HCT116 (cell line): ENCODE measurements at regions not wholly inside any gene's neighbourhood (a gene's known extent, or its start where the extent isn't known, plus 50 kb on each side); places are given as distances from the start of the nearest gene placed in this dataset.

Experiments used
- ATAC-seq: fragments of 200-7000 bp; cut with Tn5 transposase; 2 replicates; pipeline ENCODE4 v1.9.1; 2020; ENCODE audit warnings: mild to moderate bottlenecking, moderate library complexity
- BruUV-seq: library from RNA; stranded (reverse); fragments of 400-500 nt; replicated peaks from 2 replicates; lab custom pipeline; 2021; lab: Mats Ljungman, UMichigan
- CTCF ChIA-PET: fragments of 300-600 bp; sonication (Branson Sonifier 250); formaldehyde crosslinking; loops from one replicate; lab custom pipeline; 2021; ENCODE audit warnings: antibody characterized with exemption; lab: Charles Lee
- POLR2A ChIA-PET: fragments of 300-600, 350-600 bp; sonication (Branson Sonifier 250); formaldehyde crosslinking; loops from one replicate; lab custom pipeline; 2021; ENCODE audit warnings: antibody characterized with exemption; lab: Charles Lee
- RAD21 ChIA-PET, 2 experiments: fragments of 300-600 bp; sonication (Branson Sonifier 250); formaldehyde crosslinking; loops; one replicate each; lab custom pipeline; 2023; ENCODE audit warnings: low total read pairs in 2 of 2; ENCODE audit not compliant: uncharacterized antibody in 2 of 2, unreplicated experiment in 2 of 2, low non-redundant PET in 1 of 2; lab: Charles Lee
- DNase-seq: peaks from one replicate; pipeline ENCODE4 v3.0.0-alpha.2; 2010; ENCODE audit warnings: low read depth, low spot score
- H2AFZ ChIP-seq: fragments of 200-600 bp; shearing (Covaris generic), sonication (generic); 2 replicates; pipeline ENCODE4 v1.6.1; 2017; ENCODE audit warnings: low read depth, mixed run types, mixed read lengths, antibody characterized with exemption, low read length; ENCODE audit not compliant: poor library complexity, severe bottlenecking
- H3K27ac ChIP-seq: 2 replicates; pipeline ENCODE4 v1.5.1; 2012; ENCODE audit warnings: low read depth, low read length
- H3K27me3 ChIP-seq: fragments of 200-600 bp; sonication (generic); 2 replicates; pipeline ENCODE4 v1.6.1; 2016; ENCODE audit warnings: mixed run types, low read length, mixed read lengths; ENCODE audit not compliant: insufficient read depth
- H3K36me3 ChIP-seq, 2 experiments: fragments of 200-500 bp in 1 of 2; fragments of 200-600 bp in 1 of 2; sonication (Bioruptor generic) in 1 of 2; sonication (generic) in 1 of 2; 2 replicates each; pipeline versions ENCODE4 v1.5.1 to v1.6.1; 2014 to 2016; ENCODE audit warnings: low read length in 2 of 2, inconsistent platforms in 1 of 2, mixed read lengths in 1 of 2, mixed run types in 1 of 2; ENCODE audit not compliant: insufficient read depth in 2 of 2, control insufficient read depth in 1 of 2
- H3K4me1 ChIP-seq, 2 experiments: fragments of 200-600 bp in 1 of 2; sonication (generic) in 1 of 2; 2 replicates each; pipeline versions ENCODE4 v1.5.1 to v1.6.1; 2012 to 2017; ENCODE audit warnings: low read length in 2 of 2, inconsistent platforms in 1 of 2, mild to moderate bottlenecking in 1 of 2, mixed read lengths in 1 of 2, mixed run types in 1 of 2, moderate library complexity in 1 of 2; ENCODE audit not compliant: insufficient read depth in 2 of 2, control insufficient read depth in 1 of 2
- H3K4me2 ChIP-seq: fragments of 200-600 bp; sonication (generic); 2 replicates; pipeline ENCODE4 v1.6.1; 2017; ENCODE audit warnings: mixed run types, low read length, mixed read lengths
- H3K4me3 ChIP-seq, 2 experiments: fragments of 200-600 bp in 1 of 2; sonication (generic) in 1 of 2; replicated peaks in 1 of 2; 2 replicates each; pipeline ENCODE4 v1.5.1; 2011 to 2016; ENCODE audit warnings: low read length in 2 of 2, control low read depth in 1 of 2, low read depth in 1 of 2, mild to moderate bottlenecking in 1 of 2, mixed read lengths in 1 of 2, mixed run types in 1 of 2
- H3K79me2 ChIP-seq: fragments of 200-600 bp; sonication (generic); 2 replicates; pipeline ENCODE4 v1.6.1; 2017; ENCODE audit warnings: mild to moderate bottlenecking, mixed run types, low read length, moderate library complexity, mixed read lengths; ENCODE audit not compliant: insufficient read depth
- H3K9ac ChIP-seq: fragments of 200-600 bp; sonication (generic); 2 replicates; pipeline ENCODE4 v1.6.1; 2016; ENCODE audit warnings: low read length, mixed read lengths
- H3K9me2 ChIP-seq: fragments of 200-600 bp; sonication (generic), shearing (Covaris generic); 2 replicates; pipeline ENCODE4 v1.6.1; 2017; ENCODE audit warnings: mixed run types, mild to moderate bottlenecking, moderate library complexity; ENCODE audit not compliant: insufficient read depth
- H3K9me3 ChIP-seq, 2 experiments: fragments of 200-500 bp in 1 of 2; fragments of 200-600 bp in 1 of 2; sonication (Bioruptor generic) in 1 of 2; sonication (generic) in 1 of 2; 2 replicates each; pipeline ENCODE4 v1.6.1; 2014 to 2017; ENCODE audit warnings: low read length in 2 of 2, mixed read lengths in 2 of 2, inconsistent platforms in 1 of 2, low read depth in 1 of 2, mild to moderate bottlenecking in 1 of 2, mixed run types in 1 of 2, moderate library complexity in 1 of 2; ENCODE audit not compliant: control insufficient read depth in 1 of 2, insufficient read depth in 1 of 2
- H4K20me1 ChIP-seq: fragments of 200-600 bp; sonication (generic), shearing (Covaris generic); 2 replicates; pipeline ENCODE4 v1.6.1; 2017; ENCODE audit warnings: mixed run types, mild to moderate bottlenecking, moderate library complexity; ENCODE audit not compliant: insufficient read depth
- CBX3 ChIP-seq: IDR thresholded peaks from 2 replicates; pipeline ENCODE4 v1.6.1; 2012; ENCODE audit warnings: low read depth
- CTCF ChIP-seq, 3 experiments: fragments of 200-600 bp in 1 of 3; sonication (generic) in 1 of 3; IDR thresholded peaks in 2 of 3; conservative IDR thresholded peaks in 1 of 3; 2 replicates each; pipeline ENCODE4 v1.5.1; 2012 to 2017; ENCODE audit warnings: low read depth in 2 of 3, low read length in 2 of 3, antibody characterized with exemption in 1 of 3, borderline replicate concordance in 1 of 3, control low read depth in 1 of 3, mild to moderate bottlenecking in 1 of 3, mixed read lengths in 1 of 3, mixed run types in 1 of 3, moderate library complexity in 1 of 3; ENCODE audit not compliant: insufficient read depth in 1 of 3
- EGR1 ChIP-seq: IDR thresholded peaks from 2 replicates; pipeline ENCODE4 v1.6.1; 2012; ENCODE audit warnings: low read depth
- EZH2 ChIP-seq: fragments of 200-600 bp; sonication (generic); IDR thresholded peaks from 2 replicates; pipeline ENCODE4 v1.6.1; 2017; ENCODE audit warnings: antibody characterized with exemption, mixed run types
- EZH2phosphoT487 ChIP-seq: fragments of 200-600 bp; IDR thresholded peaks from 2 replicates; pipeline ENCODE4 v1.6.1; 2018; ENCODE audit warnings: antibody characterized with exemption, borderline replicate concordance
- FOSL1 ChIP-seq: IDR thresholded peaks from 2 replicates; pipeline ENCODE4 v1.6.1; 2012; ENCODE audit warnings: low read depth
- JUND ChIP-seq: IDR thresholded peaks from 2 replicates; pipeline ENCODE4 v1.6.1; 2012
- MAX ChIP-seq: IDR thresholded peaks from 2 replicates; pipeline ENCODE4 v1.6.1; 2012
- POLR2A ChIP-seq: IDR thresholded peaks from 2 replicates; pipeline ENCODE4 v1.7.0; 2011; ENCODE audit warnings: borderline replicate concordance; ENCODE audit not compliant: insufficient read depth, insufficient read length; ENCODE audit errors: extremely low read depth
- POLR2AphosphoS5 ChIP-seq: IDR thresholded peaks from 2 replicates; pipeline ENCODE4 v1.6.1; 2011; ENCODE audit warnings: mild to moderate bottlenecking, low read depth, low read length, moderate library complexity
- RAD21 ChIP-seq: IDR thresholded peaks from 2 replicates; pipeline ENCODE4 v1.6.1; 2012; ENCODE audit warnings: low read depth, mild to moderate bottlenecking
- REST ChIP-seq: IDR thresholded peaks from 2 replicates; pipeline ENCODE4 v1.6.1; 2012; ENCODE audit warnings: low read depth
- SIN3A ChIP-seq: IDR thresholded peaks from 2 replicates; pipeline ENCODE4 v1.6.1; 2012; ENCODE audit warnings: low read depth
- SRF ChIP-seq: IDR thresholded peaks from 2 replicates; pipeline ENCODE4 v1.6.1; 2012; ENCODE audit warnings: low read depth
- TCF7L2 ChIP-seq: IDR thresholded peaks from 2 replicates; pipeline ENCODE4 v1.7.0; 2011; ENCODE audit warnings: borderline replicate concordance, inconsistent platforms; ENCODE audit not compliant: insufficient read depth, insufficient read length; ENCODE audit errors: extremely low read depth
- YY1 ChIP-seq: IDR thresholded peaks from 2 replicates; pipeline ENCODE4 v1.6.1; 2011; ENCODE audit warnings: low read length, low read depth, moderate library complexity, mild to moderate bottlenecking; ENCODE audit not compliant: insufficient replicate concordance; ENCODE audit errors: extremely low read depth
- ZNF274 ChIP-seq: fragments of 200-500 bp; sonication (Bioruptor generic); IDR thresholded peaks from 2 replicates; pipeline ENCODE4 v1.6.1; 2014; ENCODE audit warnings: mild to moderate bottlenecking, low read depth, low read length, inconsistent platforms
- intact Hi-C: fragments of 100-400 bp; cut with micrococcal nuclease; formaldehyde crosslinking; loops from 2 replicates; pipeline ENCODE4 v1.10.0; 2022

GRCh38 chr6:88536071-88536625 lies 370.0 kb upstream of the CNR1 start:
- Histone ChIP-seq H4K20me1 (no peaks in the 10 kb centered on the region), H3K4me2 (no peak overlapping the region), H3K27me3 (peaks cover 66% of the 10 kb centered on the region), H2AFZ (no peak overlapping the region), H3K79me2 (no peaks in the 10 kb centered on the region), H3K9me3 (no peaks in the 10 kb centered on the region), H3K4me3 (no peak overlapping the region), H3K27ac (no peak overlapping the region), H3K36me3 (no peaks in the 10 kb centered on the region), H3K9me2 (no peaks in the 10 kb centered on the region), H3K9ac (no peak overlapping the region), H3K4me1 (no peaks in the 10 kb centered on the region)
- no peak for TF ChIP-seq YY1
- no peak for TF ChIP-seq EZH2phosphoT487
- TF ChIP-seq CBX3: no peak
- no peak for TF ChIP-seq FOSL1
- no peak for TF ChIP-seq TCF7L2
- TF ChIP-seq MAX: no peak
- TF ChIP-seq EGR1: no peak
- no peak for TF ChIP-seq REST
- TF ChIP-seq SIN3A: no peak
- no peak for TF ChIP-seq RAD21
- TF ChIP-seq EZH2: no peak
- no peak for TF ChIP-seq ZNF274
- TF ChIP-seq POLR2A: no peak
- no peak for TF ChIP-seq JUND
- TF ChIP-seq CTCF (IDR thresholded peaks at IDR 0.05 in 2 of 3, conservative IDR thresholded peaks at IDR 0.05 in 1 of 3; ENCODE audit: borderline replicate concordance in 1 of 3, insufficient read depth in 1 of 3, low read depth in 2 of 3, low read length in 2 of 3): no peak
- TF ChIP-seq SRF: no peak
- TF ChIP-seq POLR2AphosphoS5: no peak
- BruUV-seq: no TSS peak
- ATAC-seq: no peak
- ChIA-PET RAD21 (no interaction called here), POLR2A (no interaction called here), CTCF (no interaction called here)
- no peak for DNase-seq
- intact Hi-C loops: no loop called here
